ENCODE measurements at regions not wholly inside any gene's neighbourhood (a gene's known extent, or its start where the extent isn't known, plus 50 kb on each side); places are given as distances from the start of the nearest gene placed in this dataset.

- DNase-seq, result no peak
- no peak for TF ChIP-seq POLR2A (IDR thresholded peaks at IDR 0.05)
- TF ChIP-seq CTCF (IDR thresholded peaks at IDR 0.05), result no peak
- Histone ChIP-seq H3K27me3 (no peaks in the 10 kb centered on the region), H3K9me3 (no peaks in the 10 kb centered on the region), H3K4me1 (no peaks in the 10 kb centered on the region), H3K36me3 (no peaks in the 10 kb centered on the region), H3K27ac (peak overlapping the region in 1 of 4 donors; percentile 19), H3K4me3 (no peak overlapping the region)
- WGBS, 2 donors, result 51 to 60% methylated on average over 3 of the region's 3 CpGs
- intact Hi-C loops (cut with DNase I), result no loop called here
Observed at GRCh38 chr3:118755253-118755801, 279.3 kb downstream of the IGSF11 start.

- 25 to 40% methylated on average over 5 of the region's 5 CpGs for WGBS, 2 donors
- H3K27ac ChIP-seq, result no peak overlapping the region
- H3K4me1 ChIP-seq, result peaks cover 0 to 4% (median 0%) of the 10 kb centered on the region in 3 donors
- DNase-seq, result no peak
- no peaks in the 10 kb centered on the region for H3K9me3 ChIP-seq
- H3K27me3 ChIP-seq, result no peaks in the 10 kb centered on the region
- intact Hi-C loops (cut with DNase I), result no loop called here
- TF ChIP-seq CTCF (IDR thresholded peaks at IDR 0.05) (no peak), POLR2A (IDR thresholded peaks at IDR 0.05) (no peak)
- no peak overlapping the region for H3K4me3 ChIP-seq
- no peaks in the 10 kb centered on the region for H3K36me3 ChIP-seq
Observed at GRCh38 chr3:118760585-118761290, 273.9 kb downstream of the IGSF11 start.

GRCh38 chr3:118761291-118761606 is 273.4 kb downstream of the IGSF11 start:
- intact Hi-C loops (cut with DNase I), result no loop called here
- no peaks in the 10 kb centered on the region for H3K9me3 ChIP-seq
- no peak for DNase-seq
- H3K36me3 ChIP-seq, result no peaks in the 10 kb centered on the region
- H3K4me1 ChIP-seq, result peaks cover 0 to 4% (median 0%) of the 10 kb centered on the region in 3 donors
- no peak overlapping the region for H3K4me3 ChIP-seq
- no peaks in the 10 kb centered on the region for H3K27me3 ChIP-seq
- TF ChIP-seq CTCF (IDR thresholded peaks at IDR 0.05) (no peak), POLR2A (IDR thresholded peaks at IDR 0.05) (no peak)
- H3K27ac ChIP-seq, result no peak overlapping the region

- no peak for TF ChIP-seq CTCF (IDR thresholded peaks at IDR 0.05)
- TF ChIP-seq POLR2A (IDR thresholded peaks at IDR 0.05), result no peak
- intact Hi-C loops (cut with DNase I), result no loop called here
- WGBS, 2 donors, result 80 to 89% methylated on average over 3 of the region's 3 CpGs
- Histone ChIP-seq H3K27me3 (no peaks in the 10 kb centered on the region), H3K27ac (no peak overlapping the region), H3K9me3 (no peaks in the 10 kb centered on the region), H3K36me3 (no peaks in the 10 kb centered on the region), H3K4me3 (no peak overlapping the region), H3K4me1 (peaks cover 0 to under 1% (median 0%) of the 10 kb centered on the region in 3 donors)
- DNase-seq, result no peak
Observed at GRCh38 chr3:118765636-118766305, 268.9 kb downstream of the IGSF11 start.

- no peaks in the 10 kb centered on the region for H3K9me3 ChIP-seq
- TF ChIP-seq CTCF (IDR thresholded peaks at IDR 0.05) (no peak), POLR2A (IDR thresholded peaks at IDR 0.05) (no peak)
- H3K36me3 ChIP-seq, result no peaks in the 10 kb centered on the region
- DNase-seq, result no peak
- no peaks in the 10 kb centered on the region for H3K4me1 ChIP-seq
- no peak overlapping the region for H3K27ac ChIP-seq
- no peaks in the 10 kb centered on the region for H3K27me3 ChIP-seq
- no peak overlapping the region for H3K4me3 ChIP-seq
- intact Hi-C loops (cut with DNase I), result no loop called here
Observed at GRCh38 chr3:118766306-118766669, 268.4 kb downstream of the IGSF11 start.
